NCI-H2196 treated with DMSO at 0.1 percent for 48 hours (cell line): ENCODE measurements at regions not wholly inside any gene's neighbourhood (a gene's known extent, or its start where the extent isn't known, plus 50 kb on each side); places are given as distances from the start of the nearest gene placed in this dataset.

Experiments
- DNase-seq: peaks from one replicate; lab custom pipeline; 2025; ENCODE audit not compliant: unreplicated experiment; lab: John Stamatoyannopoulos, UW

DNA sequence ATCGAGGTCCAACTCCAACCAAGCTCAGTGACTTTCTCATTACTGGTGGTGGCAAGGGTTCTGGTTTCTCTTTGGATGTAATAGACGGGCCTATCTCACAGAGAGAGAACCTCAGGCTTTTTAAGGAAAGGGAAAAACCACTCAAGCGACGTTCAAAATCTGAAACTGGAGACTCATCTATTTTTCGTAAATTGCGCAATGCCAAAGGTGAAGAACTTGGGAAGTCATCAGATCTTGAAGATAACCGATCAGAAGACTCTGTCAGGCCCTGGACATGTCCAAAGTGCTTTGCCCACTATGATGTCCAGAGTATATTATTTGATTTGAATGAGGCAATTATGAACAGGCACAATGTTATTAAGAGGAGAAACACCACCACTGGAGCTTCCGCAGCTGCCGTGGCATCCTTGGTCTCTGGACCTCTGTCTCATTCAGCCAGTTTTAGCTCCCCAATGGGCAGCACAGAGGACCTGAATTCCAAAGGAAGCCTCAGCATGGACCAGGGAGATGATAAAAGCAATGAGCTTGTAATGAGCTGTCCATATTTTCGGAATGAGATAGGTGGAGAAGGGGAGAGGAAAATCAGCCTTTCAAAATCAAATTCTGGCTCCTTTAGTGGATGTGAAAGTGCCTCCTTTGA, 343.5 kb upstream of the RGS6 start:
- DNase-seq: no peak

- DNase-seq: no peak
Measured at GRCh38 chr14:71589609-71590008, 342.6 kb upstream of the RGS6 start.

- no peak for DNase-seq
Measured at GRCh38 chr14:71590131-71590530, 342.1 kb upstream of the RGS6 start.

GRCh38 chr14:71591231-71591630, 341.0 kb upstream of the RGS6 start:
- DNase-seq: no peak

GRCh38 chr14:71591929-71592328, 340.3 kb upstream of the RGS6 start:
- no peak for DNase-seq

- no peak for DNase-seq
Measured at GRCh38 chr14:71592361-71592760, 339.9 kb upstream of the RGS6 start.

DNA sequence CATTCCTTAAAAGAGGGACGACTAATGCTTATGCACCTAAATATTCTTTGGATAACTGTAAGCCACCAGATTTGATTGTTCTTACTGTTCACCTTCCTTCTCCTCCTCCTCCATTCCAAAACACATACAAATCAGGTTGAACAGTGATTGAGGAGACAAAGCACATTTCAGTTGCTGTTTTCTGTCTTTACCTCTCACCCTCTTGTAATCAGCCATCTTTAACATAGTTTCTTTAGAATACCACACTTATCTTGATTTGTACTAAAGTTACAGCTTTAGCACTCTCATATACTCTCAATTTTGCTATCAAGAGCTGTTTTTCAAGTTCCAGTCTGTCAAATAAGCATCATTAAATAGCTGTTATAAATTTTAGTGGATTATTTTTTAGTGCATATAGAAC, 338.3 kb upstream of the RGS6 start:
- no peak for DNase-seq

- DNase-seq: no peak
Measured at GRCh38 chr14:71594821-71595220, 337.4 kb upstream of the RGS6 start.

DNA sequence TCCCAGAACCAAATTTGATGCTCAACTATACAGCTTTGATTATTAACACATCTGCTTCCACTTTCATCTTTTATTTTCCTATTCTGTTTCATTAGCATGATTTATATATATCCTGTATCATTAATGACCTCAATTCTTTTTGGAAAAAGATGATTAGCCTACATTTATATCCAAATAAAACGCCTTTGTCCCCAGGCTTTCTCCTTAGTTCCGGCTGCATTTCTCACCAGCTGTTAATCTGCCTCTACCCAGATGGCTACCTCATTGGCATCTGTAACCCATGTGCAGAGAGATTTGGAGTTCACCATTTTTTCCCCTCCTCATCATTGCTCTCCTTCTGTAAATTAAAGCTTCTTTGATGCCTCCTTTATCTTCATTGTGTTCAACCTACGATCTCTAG, 336.8 kb upstream of the RGS6 start:
- DNase-seq: no peak

GRCh38 chr14:71597287-71597920, 334.8 kb upstream of the RGS6 start:
- DNase-seq: no peak

GRCh38 chr14:71597955-71598660, 334.1 kb upstream of the RGS6 start:
- DNase-seq: no peak

DNA sequence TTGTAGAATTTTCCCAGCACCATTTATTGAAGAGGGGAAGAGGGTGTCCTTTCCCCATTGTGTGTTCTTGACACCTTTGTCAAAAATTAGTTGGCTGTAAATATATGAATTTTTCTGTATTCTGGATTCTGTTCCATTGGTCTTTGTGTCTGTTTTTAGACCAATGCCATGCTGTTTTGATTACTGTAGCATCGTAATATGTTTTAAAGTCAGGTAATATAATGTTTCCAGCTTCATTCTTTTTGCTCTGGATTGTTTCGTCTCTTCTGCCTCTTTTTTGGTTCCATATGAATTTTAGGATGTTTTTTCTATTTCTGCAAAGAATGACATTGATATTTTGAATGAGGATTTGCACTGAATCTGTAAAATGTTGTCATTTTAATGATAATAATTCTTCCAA, 331.9 kb upstream of the RGS6 start:
- no peak for DNase-seq

DNA sequence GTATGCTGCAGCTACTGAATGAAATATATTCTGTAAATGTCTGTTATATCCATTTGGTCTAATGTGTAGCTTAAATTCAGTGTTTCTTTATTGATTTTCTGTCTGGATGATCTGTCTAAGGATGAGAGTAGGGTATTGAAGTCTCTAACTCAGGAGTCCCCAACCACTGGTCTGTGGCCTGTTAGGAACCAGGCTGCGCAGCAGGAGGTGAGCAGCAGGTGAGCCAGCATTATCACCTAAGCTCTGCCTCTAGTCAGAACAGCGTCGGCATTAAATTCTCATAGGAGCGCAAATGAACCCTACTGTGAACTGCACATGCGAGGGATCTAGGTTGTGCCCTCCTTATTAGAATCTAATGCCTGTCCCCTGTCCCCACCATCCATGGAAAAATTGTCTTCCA, 329.7 kb upstream of the RGS6 start:
- no peak for DNase-seq

DNA sequence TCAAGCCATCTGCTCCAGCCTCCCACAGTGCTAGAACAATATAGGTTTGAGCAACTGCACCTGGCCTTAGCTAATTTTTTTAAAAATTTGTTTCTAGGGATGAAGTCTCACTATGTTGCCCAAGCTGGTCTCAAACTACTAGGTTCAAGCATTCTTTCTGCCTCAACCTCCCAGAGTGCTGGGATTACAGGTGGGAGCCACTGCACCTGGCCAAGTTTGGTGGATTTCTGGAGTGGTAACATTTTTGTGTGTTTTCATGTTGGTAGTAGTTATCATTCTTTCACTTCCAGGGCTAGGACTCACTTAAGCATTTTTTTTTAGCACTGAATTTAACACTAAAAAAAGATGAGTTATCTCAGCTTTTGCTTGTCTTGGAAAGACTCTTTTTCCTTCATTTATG, 328.0 kb upstream of the RGS6 start:
- no peak for DNase-seq

- no peak for DNase-seq
Measured at GRCh38 chr14:71606064-71606463, 326.2 kb upstream of the RGS6 start.

DNA sequence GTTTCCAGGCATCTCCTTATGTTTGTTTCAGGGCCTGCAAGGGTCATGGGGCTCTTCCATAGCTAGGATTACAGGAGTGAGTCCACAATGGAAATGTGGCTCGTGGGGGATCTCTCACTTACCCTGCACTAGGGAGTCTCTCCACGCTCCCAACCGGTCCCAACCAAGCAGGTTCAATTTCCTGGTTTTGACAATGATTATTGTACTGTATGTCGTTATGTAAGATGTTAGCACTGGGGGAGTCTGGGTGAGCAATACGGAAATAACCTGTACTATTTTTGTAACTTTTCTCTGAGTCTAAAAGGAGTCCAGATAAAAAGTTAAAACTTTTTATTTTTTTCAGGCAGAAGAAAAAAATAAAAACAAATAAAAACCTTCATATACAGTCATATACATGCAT, 325.7 kb upstream of the RGS6 start:
- no peak for DNase-seq

GRCh38 chr14:71607056-71607455, 325.2 kb upstream of the RGS6 start:
- no peak for DNase-seq

DNA sequence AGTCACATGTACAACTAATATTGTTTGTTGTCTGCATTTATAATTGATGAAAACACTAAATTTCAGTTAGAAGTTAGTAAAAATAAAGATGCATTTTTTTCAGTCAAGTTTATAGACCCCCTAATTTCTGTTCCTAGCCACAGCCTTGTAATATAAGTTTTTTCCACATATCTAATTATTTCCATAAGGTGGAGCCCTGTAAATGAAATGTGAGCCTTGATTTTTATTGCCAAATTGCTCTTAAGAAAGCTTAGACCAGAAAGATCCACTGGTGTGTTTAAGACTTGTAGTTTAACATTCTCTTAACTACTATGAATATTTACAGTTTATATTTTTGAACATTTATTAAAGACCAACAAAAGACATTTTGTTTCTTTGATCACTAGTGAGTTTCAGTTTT, 322.1 kb upstream of the RGS6 start:
- no peak for DNase-seq

DNA sequence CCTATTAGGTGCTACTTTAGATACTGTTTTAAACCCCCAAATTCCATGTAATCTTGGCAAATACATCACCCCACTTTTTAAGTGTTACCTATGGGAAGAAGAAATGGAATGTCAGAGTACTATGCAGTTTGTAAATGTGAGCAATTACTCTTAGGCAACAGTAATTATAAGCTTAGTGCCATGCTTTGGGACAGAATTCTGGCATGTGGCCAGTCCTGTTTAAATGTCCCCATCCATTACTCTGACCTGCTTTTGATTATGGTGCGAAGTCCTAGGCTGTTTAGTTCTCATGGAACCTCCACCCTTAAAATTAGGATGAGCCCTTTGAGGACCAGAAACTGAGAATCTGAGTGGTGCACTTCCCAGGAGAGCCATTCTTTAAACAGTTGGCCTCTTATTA, 321.4 kb upstream of the RGS6 start:
- no peak for DNase-seq

DNA sequence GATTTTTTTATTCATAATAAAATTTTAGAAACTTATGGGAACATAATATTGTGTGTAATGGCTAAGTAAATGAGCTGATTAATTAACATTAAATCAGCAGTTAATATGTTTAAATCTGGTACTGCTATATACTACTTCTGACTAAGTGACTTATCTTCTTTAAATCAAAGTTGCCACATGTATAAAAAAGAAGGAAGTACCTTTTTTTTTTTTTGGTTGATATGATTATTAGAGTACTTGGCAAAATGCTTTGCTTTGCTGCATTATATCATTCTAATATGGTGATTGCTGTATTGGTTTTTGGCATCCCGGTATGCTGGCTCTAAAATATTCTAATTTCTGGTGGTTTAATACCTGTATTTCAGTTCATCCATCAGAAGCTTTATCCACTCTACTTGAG, 319.1 kb upstream of the RGS6 start:
- no peak for DNase-seq

DNA sequence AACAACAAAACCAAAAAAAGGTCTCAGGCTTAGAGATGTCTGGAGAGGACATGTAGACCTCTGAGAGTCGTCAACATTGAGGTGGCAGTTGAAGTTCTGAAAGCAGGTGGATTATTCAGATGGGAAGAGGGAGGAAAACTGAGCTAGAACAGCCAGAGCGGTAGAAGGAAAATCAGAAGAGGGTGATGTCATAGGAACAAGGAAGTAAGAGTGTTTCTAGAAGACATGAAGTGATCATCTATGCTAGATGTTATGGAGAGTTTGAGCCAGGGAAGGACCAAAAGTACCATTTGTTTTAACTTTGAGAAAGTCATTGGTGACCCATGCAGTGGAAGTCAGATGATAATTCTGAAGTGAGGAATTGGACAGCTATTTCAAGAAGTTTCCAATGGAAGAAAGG, 316.2 kb upstream of the RGS6 start:
- DNase-seq: no peak

DNA sequence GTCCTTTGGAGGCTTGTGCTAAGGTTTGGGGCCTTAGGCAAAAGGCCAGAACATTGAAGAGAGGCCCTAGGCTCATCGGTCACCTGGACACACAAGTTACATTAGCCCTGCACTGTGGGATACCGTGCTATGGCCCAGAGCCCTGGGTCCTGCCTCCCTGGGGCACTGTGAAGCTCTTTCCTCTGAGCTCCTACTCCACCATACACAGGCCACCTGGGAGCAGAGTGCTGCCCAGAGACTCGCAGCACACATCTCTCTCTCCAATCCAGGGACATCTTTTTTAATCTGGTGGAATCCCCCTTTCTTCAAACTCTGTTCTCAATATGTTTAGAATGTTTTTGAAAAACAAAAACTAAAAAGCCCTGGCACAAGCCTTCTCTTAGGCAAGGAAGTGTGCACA, 314.2 kb upstream of the RGS6 start:
- no peak for DNase-seq

DNA sequence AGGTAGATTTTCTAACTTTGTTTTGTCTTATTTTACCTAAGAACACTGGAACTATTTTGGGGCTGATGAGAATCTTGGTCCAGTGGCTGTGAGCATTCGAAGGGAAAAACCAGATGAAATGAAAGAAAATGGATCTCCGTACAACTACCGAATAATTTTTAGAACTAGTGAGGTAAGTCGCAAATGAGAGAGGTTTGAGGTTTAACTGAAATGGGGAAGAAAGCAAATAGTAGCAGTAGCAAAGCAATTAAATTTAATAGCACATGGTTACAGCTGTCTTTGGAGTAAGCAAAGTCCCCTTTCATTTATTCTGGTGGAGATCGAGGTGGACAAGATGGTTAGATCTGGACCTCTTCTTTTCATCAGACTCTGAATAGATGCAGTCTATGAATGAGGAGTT, 313.5 kb upstream of the RGS6 start:
- no peak for DNase-seq
